ENCODE measurements at regions not wholly inside any gene's neighbourhood (a gene's known extent, or its start where the extent isn't known, plus 50 kb on each side); places are given as distances from the start of the nearest gene placed in this dataset.

DNA sequence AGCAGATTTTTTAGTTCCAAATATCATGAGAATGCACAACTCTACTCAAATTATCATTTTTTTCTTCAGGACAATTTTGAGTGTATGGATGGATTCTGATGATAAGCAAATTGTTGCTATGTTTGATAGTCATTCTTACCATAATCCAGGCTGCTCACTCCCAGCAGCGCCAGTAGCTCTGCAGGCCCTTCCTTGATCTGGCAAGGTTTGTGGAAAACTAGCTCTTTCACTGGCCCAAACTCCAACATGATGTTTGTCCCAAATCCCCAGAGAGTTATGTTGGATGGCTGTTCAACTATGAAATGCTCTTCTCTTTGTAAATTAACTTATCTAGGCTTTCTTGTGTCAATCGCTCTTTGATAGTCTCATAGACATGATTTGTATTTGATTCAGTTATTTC, 933.7 kb downstream of the DNAJB9 start:
- Mint-ChIP-seq H3K27ac (no peak overlapping the region), H3K4me1 (no peaks in the 10 kb centered on the region), H3K36me3 (peaks cover 4% of the 10 kb centered on the region), H3K9me3 (peaks cover 35% of the 10 kb centered on the region), H3K4me3 (no peak overlapping the region), H3K27me3 (ENCODE audit: low read depth) (no peaks in the 10 kb centered on the region)
- TF ChIP-seq, protein P1, sequence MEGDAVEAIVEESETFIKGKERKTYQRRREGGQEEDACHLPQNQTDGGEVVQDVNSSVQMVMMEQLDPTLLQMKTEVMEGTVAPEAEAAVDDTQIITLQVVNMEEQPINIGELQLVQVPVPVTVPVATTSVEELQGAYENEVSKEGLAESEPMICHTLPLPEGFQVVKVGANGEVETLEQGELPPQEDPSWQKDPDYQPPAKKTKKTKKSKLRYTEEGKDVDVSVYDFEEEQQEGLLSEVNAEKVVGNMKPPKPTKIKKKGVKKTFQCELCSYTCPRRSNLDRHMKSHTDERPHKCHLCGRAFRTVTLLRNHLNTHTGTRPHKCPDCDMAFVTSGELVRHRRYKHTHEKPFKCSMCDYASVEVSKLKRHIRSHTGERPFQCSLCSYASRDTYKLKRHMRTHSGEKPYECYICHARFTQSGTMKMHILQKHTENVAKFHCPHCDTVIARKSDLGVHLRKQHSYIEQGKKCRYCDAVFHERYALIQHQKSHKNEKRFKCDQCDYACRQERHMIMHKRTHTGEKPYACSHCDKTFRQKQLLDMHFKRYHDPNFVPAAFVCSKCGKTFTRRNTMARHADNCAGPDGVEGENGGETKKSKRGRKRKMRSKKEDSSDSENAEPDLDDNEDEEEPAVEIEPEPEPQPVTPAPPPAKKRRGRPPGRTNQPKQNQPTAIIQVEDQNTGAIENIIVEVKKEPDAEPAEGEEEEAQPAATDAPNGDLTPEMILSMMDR (IDR thresholded peaks at IDR 0.05; ENCODE audit: unreplicated experiment): no peak
- no peak for DNase-seq (ENCODE audit: low spot score in 2 of 2, unreplicated experiment in 2 of 2)

DNA sequence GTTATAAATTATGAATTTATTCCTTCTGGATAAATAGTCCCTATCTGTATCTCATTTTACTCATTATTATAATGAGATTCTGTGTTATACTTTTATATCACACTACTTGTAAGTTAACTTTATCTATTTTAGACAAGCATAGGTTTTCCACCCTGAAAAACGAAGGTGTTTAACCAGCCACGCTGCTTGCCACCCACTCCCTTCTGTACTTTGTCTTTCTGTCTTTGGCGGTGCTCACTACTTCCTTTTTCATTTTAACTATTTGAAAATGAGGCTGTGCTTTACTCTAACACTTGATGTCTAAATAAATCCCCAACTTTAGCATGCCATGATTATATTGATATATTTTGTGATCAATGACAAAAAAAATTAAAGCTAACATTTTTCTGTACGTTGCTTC, 952.9 kb downstream of the DNAJB9 start:
- TF ChIP-seq, protein P1 (IDR thresholded peaks at IDR 0.05; ENCODE audit: unreplicated experiment): no peak
- no peak overlapping the region for H3K27ac Mint-ChIP-seq
- H3K4me1 Mint-ChIP-seq: no peaks in the 10 kb centered on the region
- no peaks in the 10 kb centered on the region for H3K9me3 Mint-ChIP-seq
- no peak for DNase-seq (ENCODE audit: low spot score in 2 of 2, unreplicated experiment in 2 of 2)
- H3K36me3 Mint-ChIP-seq: no peaks in the 10 kb centered on the region
- H3K4me3 Mint-ChIP-seq: no peak overlapping the region
- no peaks in the 10 kb centered on the region for H3K27me3 Mint-ChIP-seq (ENCODE audit: low read depth)

DNA sequence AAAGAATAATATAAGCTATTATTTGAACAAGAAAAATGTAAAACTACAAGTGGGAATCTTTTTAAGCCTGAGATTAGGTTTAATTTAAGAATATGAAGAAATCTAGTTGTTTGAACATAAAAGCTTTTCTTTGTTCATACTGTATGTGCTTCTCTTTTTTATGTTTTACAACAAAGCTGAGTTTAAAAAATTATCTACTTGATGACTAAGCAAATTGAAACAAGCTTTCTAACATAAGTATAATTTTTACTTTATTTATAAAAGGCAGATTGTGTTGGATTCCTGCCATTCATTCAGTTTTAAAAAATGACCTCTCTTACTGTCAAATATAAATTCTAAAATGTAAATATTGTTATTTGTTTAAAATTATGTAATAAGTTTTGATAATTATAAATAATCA, 958.2 kb downstream of the DNAJB9 start:
- no peaks in the 10 kb centered on the region for H3K36me3 Mint-ChIP-seq
- no peaks in the 10 kb centered on the region for H3K27me3 Mint-ChIP-seq (ENCODE audit: low read depth)
- H3K9me3 Mint-ChIP-seq: no peaks in the 10 kb centered on the region

DNA sequence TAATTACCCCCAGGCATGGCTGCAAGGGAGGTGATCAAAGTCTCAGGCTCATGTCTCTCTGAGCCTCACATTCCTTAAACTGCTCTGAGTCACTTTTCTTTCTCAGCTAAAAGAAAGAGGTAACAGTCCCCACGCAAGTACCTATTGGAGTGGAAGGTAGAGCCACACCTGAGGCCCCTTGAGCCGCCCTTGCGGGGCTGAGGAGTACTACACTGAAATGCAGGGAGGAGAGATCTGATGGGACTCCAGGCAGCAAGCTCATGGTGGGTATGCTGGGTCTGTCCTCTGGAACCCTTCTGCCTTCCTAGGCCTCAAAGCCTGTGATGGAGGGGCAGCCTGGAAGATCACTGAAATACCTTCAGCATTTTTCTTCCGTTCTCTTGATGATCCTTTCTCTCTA, 960.0 kb downstream of the DNAJB9 start:
- no peaks in the 10 kb centered on the region for H3K9me3 Mint-ChIP-seq
- H3K4me3 Mint-ChIP-seq: no peak overlapping the region
- H3K27ac Mint-ChIP-seq: no peak overlapping the region
- no peaks in the 10 kb centered on the region for H3K27me3 Mint-ChIP-seq (ENCODE audit: low read depth)
- no peaks in the 10 kb centered on the region for H3K4me1 Mint-ChIP-seq
- no peak for DNase-seq (ENCODE audit: low spot score in 2 of 2, unreplicated experiment in 2 of 2)
- H3K36me3 Mint-ChIP-seq: no peaks in the 10 kb centered on the region
- TF ChIP-seq, protein P1 (IDR thresholded peaks at IDR 0.05; ENCODE audit: unreplicated experiment): no peak

More for the DNA sequence above, 958.2 kb downstream of the DNAJB9 start:
- Mint-ChIP-seq H3K4me3 (no peak overlapping the region), H3K4me1 (no peaks in the 10 kb centered on the region), H3K27ac (no peak overlapping the region)
- TF ChIP-seq, protein P1 (IDR thresholded peaks at IDR 0.05; ENCODE audit: unreplicated experiment): no peak
- DNase-seq (ENCODE audit: low spot score in 2 of 2, unreplicated experiment in 2 of 2): no peak

DNA sequence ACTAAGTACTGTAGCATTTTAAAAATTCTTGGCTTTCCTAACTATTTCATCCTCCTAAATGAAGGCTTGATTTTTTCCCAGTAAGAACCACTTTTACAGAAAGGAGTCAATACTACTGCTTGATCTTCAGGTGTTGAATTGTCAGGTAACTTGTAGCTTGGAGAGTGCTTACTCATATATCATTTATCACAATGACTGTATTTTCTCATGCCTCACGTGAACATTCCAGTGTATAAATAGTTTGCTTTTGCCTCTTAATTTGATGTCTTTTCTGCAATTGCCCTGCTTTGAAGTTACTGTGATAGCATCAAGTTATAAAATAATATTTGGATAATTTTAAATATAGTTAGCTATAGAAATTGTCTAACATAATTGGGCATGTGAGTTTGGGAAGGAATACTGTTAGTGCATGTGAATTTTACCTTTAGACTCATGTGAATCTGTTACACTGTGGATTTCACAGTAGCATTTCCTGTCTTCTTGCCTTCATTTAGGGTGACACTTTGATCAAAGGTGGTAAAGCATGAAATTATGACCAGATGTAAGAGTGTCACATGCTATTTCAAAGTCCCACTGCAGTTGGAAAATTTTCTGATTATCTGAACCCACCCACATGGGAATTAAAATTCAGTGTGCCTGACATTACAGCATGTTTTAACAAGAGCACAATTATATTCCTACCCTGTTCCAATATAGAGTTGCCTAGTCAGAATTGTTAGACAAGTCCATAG, 962.8 kb downstream of the DNAJB9 start:
- H3K27ac Mint-ChIP-seq: no peak overlapping the region
- no peaks in the 10 kb centered on the region for H3K4me1 Mint-ChIP-seq
- H3K27me3 Mint-ChIP-seq (ENCODE audit: low read depth): no peaks in the 10 kb centered on the region

More for the DNA sequence above, 962.8 kb downstream of the DNAJB9 start:
- TF ChIP-seq, protein P1 (IDR thresholded peaks at IDR 0.05; ENCODE audit: unreplicated experiment): no peak
- DNase-seq (ENCODE audit: low spot score in 2 of 2, unreplicated experiment in 2 of 2): no peak
- H3K4me3 Mint-ChIP-seq: no peak overlapping the region
- H3K36me3 Mint-ChIP-seq: no peaks in the 10 kb centered on the region
- no peaks in the 10 kb centered on the region for H3K9me3 Mint-ChIP-seq

Measured in mesothelial cell of epicardium (in vitro differentiated cells).